ENCODE measurements at regions not wholly inside any gene's neighbourhood (a gene's known extent, or its start where the extent isn't known, plus 50 kb on each side); places are given as distances from the start of the nearest gene placed in this dataset.

DNA sequence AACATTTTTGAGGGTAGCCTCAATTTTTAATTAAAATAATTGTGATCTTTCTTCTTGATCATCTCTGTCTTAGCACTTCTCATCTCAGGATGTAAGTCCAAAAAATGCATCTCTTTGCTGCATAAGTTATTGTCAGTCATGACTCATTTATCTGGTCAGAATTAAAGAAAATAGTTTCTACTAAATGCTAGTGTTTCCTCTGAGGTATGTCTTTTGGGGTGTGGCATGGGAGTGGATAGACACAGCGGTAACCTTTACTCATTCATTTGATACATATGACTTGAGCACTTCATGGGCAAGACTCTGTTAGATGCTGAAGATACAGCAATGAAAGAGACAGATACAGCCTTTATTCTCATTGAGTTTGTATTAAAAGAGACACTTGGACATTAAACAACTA, 284.7 kb downstream of the IRS1 start:
- intact Hi-C loops (cut with DNase I, micrococcal nuclease): no loop called here
- Histone ChIP-seq H3K4me3 (ENCODE audit: low read length) (no peak overlapping the region), H3K27ac (ENCODE audit: low read depth in 1 of 2, low read length in 2 of 2) (no peak overlapping the region), H3K36me3 (ENCODE audit: insufficient read depth, low read length) (no peaks in the 10 kb centered on the region), H3K4me1 (ENCODE audit: insufficient read depth, low read length) (no peaks in the 10 kb centered on the region), H3K27me3 (ENCODE audit: control insufficient read depth in 1 of 2, insufficient read depth in 2 of 2, low read length in 2 of 2) (no peaks in the 10 kb centered on the region), H3K9me3 (ENCODE audit: control insufficient read depth in 1 of 2, insufficient read depth in 1 of 2, low read length in 2 of 2) (no peaks in the 10 kb centered on the region)
- Mint-ChIP-seq H3K27ac (no peak overlapping the region), H3K9me3 (no peaks in the 10 kb centered on the region), H3K36me3 (ENCODE audit: low read depth) (no peaks in the 10 kb centered on the region), H3K4me3 (no peak overlapping the region), H3K4me1 (ENCODE audit: low read depth) (no peaks in the 10 kb centered on the region), H3K27me3 (peaks cover 19% of the 10 kb centered on the region)
- TF ChIP-seq CTCF (IDR thresholded peaks at IDR 0.05): no peak
- POLR2A ChIA-PET: no interaction called here
- DNase-seq (no peak), ATAC-seq (ENCODE audit: poor library complexity) (no peak)
- CTCF ChIA-PET: interaction anchor here (2.1 kb wide), 1 partner anchor 13 kb away, joined by 5 read pairs; no protein-coding TSS in a partner anchor

GRCh38 chr2:226511311-226511710, 288.3 kb downstream of the IRS1 start:
- peaks cover 19% of the 10 kb centered on the region for H3K27me3 Mint-ChIP-seq
- no peak overlapping the region for H3K27ac Mint-ChIP-seq
- no peaks in the 10 kb centered on the region for H3K36me3 ChIP-seq (ENCODE audit: insufficient read depth, low read length)
- no peaks in the 10 kb centered on the region for H3K9me3 Mint-ChIP-seq
- ChIA-PET POLR2A (no interaction called here), CTCF (no interaction called here)
- no peak for TF ChIP-seq CTCF (IDR thresholded peaks at IDR 0.05)
- H3K4me3 ChIP-seq (ENCODE audit: low read length): no peak overlapping the region
- intact Hi-C loops (cut with DNase I, micrococcal nuclease): no loop called here
- no peaks in the 10 kb centered on the region for H3K4me1 ChIP-seq (ENCODE audit: insufficient read depth, low read length)
- H3K9me3 ChIP-seq (ENCODE audit: control insufficient read depth in 1 of 2, insufficient read depth in 1 of 2, low read length in 2 of 2): no peaks in the 10 kb centered on the region
- H3K27ac ChIP-seq (ENCODE audit: low read depth in 1 of 2, low read length in 2 of 2): no peak overlapping the region
- H3K4me1 Mint-ChIP-seq (ENCODE audit: low read depth): no peaks in the 10 kb centered on the region
- no peak for DNase-seq
- H3K36me3 Mint-ChIP-seq (ENCODE audit: low read depth): no peaks in the 10 kb centered on the region
- no peak overlapping the region for H3K4me3 Mint-ChIP-seq
- ATAC-seq (ENCODE audit: poor library complexity): no peak
- H3K27me3 ChIP-seq (ENCODE audit: control insufficient read depth in 1 of 2, insufficient read depth in 2 of 2, low read length in 2 of 2): no peaks in the 10 kb centered on the region

DNA sequence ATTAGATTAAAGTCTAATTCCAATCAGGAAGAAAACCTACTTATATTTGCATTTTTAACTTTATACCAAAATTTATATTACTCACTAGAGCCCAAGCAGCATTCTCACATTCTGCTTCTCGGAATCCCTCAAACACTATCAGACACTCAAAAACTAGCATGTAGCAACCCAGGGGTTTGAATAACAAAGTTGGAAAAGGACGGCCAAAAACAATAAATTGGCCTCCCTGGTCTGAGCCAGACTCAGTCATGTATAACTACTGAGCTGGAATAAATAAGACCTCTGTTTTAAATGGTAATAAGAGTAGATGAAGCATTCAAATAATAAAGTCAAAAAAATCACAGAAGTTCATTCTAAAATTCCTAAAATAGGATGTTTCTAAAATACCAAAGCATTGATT, 290.9 kb downstream of the IRS1 start:
- POLR2A ChIA-PET: no interaction called here
- no peaks in the 10 kb centered on the region for H3K9me3 Mint-ChIP-seq
- CTCF ChIA-PET: no interaction called here
- H3K4me1 Mint-ChIP-seq (ENCODE audit: low read depth): no peaks in the 10 kb centered on the region
- H3K4me3 Mint-ChIP-seq: no peak overlapping the region
- no peaks in the 10 kb centered on the region for H3K4me1 ChIP-seq (ENCODE audit: insufficient read depth, low read length)
- DNase-seq (no peak), ATAC-seq (ENCODE audit: poor library complexity) (no peak)
- no peak overlapping the region for H3K27ac ChIP-seq (ENCODE audit: low read depth in 1 of 2, low read length in 2 of 2)
- H3K27ac Mint-ChIP-seq: no peak overlapping the region
- intact Hi-C loops (cut with DNase I, micrococcal nuclease): no loop called here
- peaks cover 15% of the 10 kb centered on the region for H3K27me3 Mint-ChIP-seq
- H3K27me3 ChIP-seq (ENCODE audit: control insufficient read depth in 1 of 2, insufficient read depth in 2 of 2, low read length in 2 of 2): no peaks in the 10 kb centered on the region
- H3K9me3 ChIP-seq (ENCODE audit: control insufficient read depth in 1 of 2, insufficient read depth in 1 of 2, low read length in 2 of 2): no peaks in the 10 kb centered on the region
- H3K36me3 ChIP-seq (ENCODE audit: insufficient read depth, low read length): no peaks in the 10 kb centered on the region
- no peak for TF ChIP-seq CTCF (IDR thresholded peaks at IDR 0.05)
- no peak overlapping the region for H3K4me3 ChIP-seq (ENCODE audit: low read length)
- H3K36me3 Mint-ChIP-seq (ENCODE audit: low read depth): no peaks in the 10 kb centered on the region
